ENCODE measurements at regions not wholly inside any gene's neighbourhood (a gene's known extent, or its start where the extent isn't known, plus 50 kb on each side); places are given as distances from the start of the nearest gene placed in this dataset.

GRCh38 chr2:129720360-129720759, 259.1 kb upstream of the RAB6C start:
- no peak for TF ChIP-seq CTCF (IDR thresholded peaks at IDR 0.05; ENCODE audit: insufficient read depth, low read depth, low read length)
- no peak for DNase-seq (ENCODE audit: low read depth)
- H3K4me3 ChIP-seq (ENCODE audit: low read depth, low read length): no peak overlapping the region

- H3K4me3 ChIP-seq (ENCODE audit: low read depth, low read length): no peak overlapping the region
- TF ChIP-seq CTCF (IDR thresholded peaks at IDR 0.05; ENCODE audit: insufficient read depth, low read depth, low read length): no peak
- no peak for DNase-seq (ENCODE audit: low read depth)
Observed at GRCh38 chr2:129720761-129721160, 258.7 kb upstream of the RAB6C start.

- no peak overlapping the region for H3K4me3 ChIP-seq (ENCODE audit: low read depth, low read length)
- TF ChIP-seq CTCF (IDR thresholded peaks at IDR 0.05; ENCODE audit: insufficient read depth, low read depth, low read length): no peak
- DNase-seq (ENCODE audit: low read depth): no peak
Observed at GRCh38 chr2:129721236-129721635, 258.2 kb upstream of the RAB6C start.

- no peak for TF ChIP-seq CTCF (IDR thresholded peaks at IDR 0.05; ENCODE audit: insufficient read depth, low read depth, low read length)
- H3K4me3 ChIP-seq (ENCODE audit: low read depth, low read length): no peak overlapping the region
- no peak for DNase-seq (ENCODE audit: low read depth)
Observed at GRCh38 chr2:129721846-129722245, 257.6 kb upstream of the RAB6C start.

GRCh38 chr2:129722306-129723019, 257.0 kb upstream of the RAB6C start:
- H3K4me3 ChIP-seq (ENCODE audit: low read depth, low read length): no peak overlapping the region
- no peak for DNase-seq (ENCODE audit: low read depth)
- no peak for TF ChIP-seq CTCF (IDR thresholded peaks at IDR 0.05; ENCODE audit: insufficient read depth, low read depth, low read length)

- TF ChIP-seq CTCF (IDR thresholded peaks at IDR 0.05; ENCODE audit: insufficient read depth, low read depth, low read length): no peak
- H3K4me3 ChIP-seq (ENCODE audit: low read depth, low read length): no peak overlapping the region
- DNase-seq (ENCODE audit: low read depth): no peak
Observed at GRCh38 chr2:129723277-129724020, 256.0 kb upstream of the RAB6C start.

Data from fibroblast of villous mesenchyme (primary cell).